WTC11 (cell line): ENCODE measurements at regions not wholly inside any gene's neighbourhood (a gene's known extent, or its start where the extent isn't known, plus 50 kb on each side); places are given as distances from the start of the nearest gene placed in this dataset.

Source experiments
- GABPB1 ChIP-seq: sonication (generic); formaldehyde crosslinking; IDR thresholded peaks from 2 replicates; pipeline ENCODE4 v1.8.1; 2023; ENCODE audit warnings: mild to moderate bottlenecking, missing genetic modification reagents
- SP1 ChIP-seq: sonication (generic); formaldehyde crosslinking; conservative IDR thresholded peaks from 2 replicates; pipeline ENCODE4 v1.8.1; 2022; ENCODE audit warnings: missing genetic modification reagents
- TEAD1 ChIP-seq: sonication (generic); formaldehyde crosslinking; IDR thresholded peaks from 2 replicates; pipeline ENCODE4 v1.8.0; 2022; ENCODE audit warnings: mild to moderate bottlenecking, missing genetic modification reagents
- TF ChIP-seq, protein P1 (sequence below): fragments of 200-600 bp; IDR thresholded peaks from 2 replicates; pipeline ENCODE4 v1.8.0; 2022; ENCODE audit warnings: antibody characterized with exemption
- TF ChIP-seq, protein P2 (sequence below): sonication (generic); formaldehyde crosslinking; IDR thresholded peaks from 2 replicates; pipeline ENCODE4 v1.8.0; 2022; ENCODE audit warnings: mild to moderate bottlenecking, missing genetic modification reagents

DNA sequence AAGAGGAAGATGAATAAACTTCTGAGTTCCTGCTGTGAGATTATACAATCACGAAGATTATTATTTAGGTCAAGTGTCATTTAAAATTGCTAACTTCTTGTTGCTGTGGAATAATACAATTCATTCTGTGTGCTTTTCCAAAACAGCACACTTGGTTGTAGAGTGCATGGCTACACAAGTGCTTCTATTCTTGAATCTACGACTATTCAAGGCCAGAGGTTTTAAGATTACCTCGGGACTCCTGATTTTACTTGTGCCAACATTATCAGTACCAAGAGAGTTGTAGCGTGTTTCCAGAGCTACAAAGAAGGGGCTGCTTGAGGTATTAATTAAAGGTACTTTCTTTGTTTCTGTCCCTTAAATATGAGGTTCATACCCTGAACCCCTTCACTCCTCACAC lies 234.0 kb upstream of the PCDH9 start:
- no peak for TF ChIP-seq SP1 (CRISPR knock-in tag)
- TF ChIP-seq, protein P1, sequence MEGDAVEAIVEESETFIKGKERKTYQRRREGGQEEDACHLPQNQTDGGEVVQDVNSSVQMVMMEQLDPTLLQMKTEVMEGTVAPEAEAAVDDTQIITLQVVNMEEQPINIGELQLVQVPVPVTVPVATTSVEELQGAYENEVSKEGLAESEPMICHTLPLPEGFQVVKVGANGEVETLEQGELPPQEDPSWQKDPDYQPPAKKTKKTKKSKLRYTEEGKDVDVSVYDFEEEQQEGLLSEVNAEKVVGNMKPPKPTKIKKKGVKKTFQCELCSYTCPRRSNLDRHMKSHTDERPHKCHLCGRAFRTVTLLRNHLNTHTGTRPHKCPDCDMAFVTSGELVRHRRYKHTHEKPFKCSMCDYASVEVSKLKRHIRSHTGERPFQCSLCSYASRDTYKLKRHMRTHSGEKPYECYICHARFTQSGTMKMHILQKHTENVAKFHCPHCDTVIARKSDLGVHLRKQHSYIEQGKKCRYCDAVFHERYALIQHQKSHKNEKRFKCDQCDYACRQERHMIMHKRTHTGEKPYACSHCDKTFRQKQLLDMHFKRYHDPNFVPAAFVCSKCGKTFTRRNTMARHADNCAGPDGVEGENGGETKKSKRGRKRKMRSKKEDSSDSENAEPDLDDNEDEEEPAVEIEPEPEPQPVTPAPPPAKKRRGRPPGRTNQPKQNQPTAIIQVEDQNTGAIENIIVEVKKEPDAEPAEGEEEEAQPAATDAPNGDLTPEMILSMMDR = no peak
- no peak for TF ChIP-seq TEAD1 (CRISPR knock-in tag)
- TF ChIP-seq GABPB1 (CRISPR knock-in tag) = no peak
- TF ChIP-seq, protein P2, sequence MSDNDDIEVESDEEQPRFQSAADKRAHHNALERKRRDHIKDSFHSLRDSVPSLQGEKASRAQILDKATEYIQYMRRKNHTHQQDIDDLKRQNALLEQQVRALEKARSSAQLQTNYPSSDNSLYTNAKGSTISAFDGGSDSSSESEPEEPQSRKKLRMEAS (CRISPR knock-in tag) = no peak
